Stimulated activated CD8-positive, alpha-beta memory T cell treated with anti-CD3 and anti-CD28 coated beads, Interleukin-12 subunit alpha, Interleukin-12 subunit beta, amount 100 ng/mL, for 1 hour (primary cell): ENCODE measurements at regions not wholly inside any gene's neighbourhood (a gene's known extent, or its start where the extent isn't known, plus 50 kb on each side); places are given as distances from the start of the nearest gene placed in this dataset.

Experiments
- DNase-seq: peaks from one replicate; pipeline ENCODE4 v3.0.0-alpha.2; 2020; ENCODE audit warnings: low read depth

- DNase-seq = no peak
Observed at GRCh38 chr3:135865085-135865484, 100.4 kb upstream of the PPP2R3A start.

- DNase-seq = no peak
Observed at GRCh38 chr3:135865553-135865952, 100.0 kb upstream of the PPP2R3A start.

GRCh38 chr3:135867911-135868310 lies 97.6 kb upstream of the PPP2R3A start:
- DNase-seq = no peak

- DNase-seq = no peak
Observed at GRCh38 chr3:135868801-135869200, 96.7 kb upstream of the PPP2R3A start.

GRCh38 chr3:135869439-135870105 lies 96.0 kb upstream of the PPP2R3A start:
- DNase-seq = no peak

- DNase-seq = no peak
Observed at GRCh38 chr3:135871311-135871710, 94.2 kb upstream of the PPP2R3A start.

- DNase-seq = no peak
Observed at GRCh38 chr3:135874035-135874434, 91.5 kb upstream of the PPP2R3A start.

GRCh38 chr3:135878501-135878900 lies 87.0 kb upstream of the PPP2R3A start:
- DNase-seq = no peak

GRCh38 chr3:135885885-135886284 lies 79.6 kb upstream of the PPP2R3A start:
- DNase-seq = no peak

GRCh38 chr3:135887220-135887619 lies 78.3 kb upstream of the PPP2R3A start:
- DNase-seq = no peak

GRCh38 chr3:135889443-135889842 lies 76.1 kb upstream of the PPP2R3A start:
- no peak for DNase-seq

- no peak for DNase-seq
Observed at GRCh38 chr3:135891121-135891520, 74.4 kb upstream of the PPP2R3A start.

- peak; percentile 3 for DNase-seq
Observed at GRCh38 chr3:135895106-135895733, 70.3 kb upstream of the PPP2R3A start.

- no peak for DNase-seq
Observed at GRCh38 chr3:135895734-135896121, 69.8 kb upstream of the PPP2R3A start.

- no peak for DNase-seq
Observed at GRCh38 chr3:135896613-135897012, 68.9 kb upstream of the PPP2R3A start.

GRCh38 chr3:135897715-135898114 lies 67.8 kb upstream of the PPP2R3A start:
- DNase-seq = no peak

GRCh38 chr3:135898774-135899173 lies 66.8 kb upstream of the PPP2R3A start:
- no peak for DNase-seq

GRCh38 chr3:135905058-135905724 lies 60.3 kb upstream of the PPP2R3A start:
- no peak for DNase-seq

- DNase-seq = no peak
Observed at GRCh38 chr3:135907422-135908165, 57.9 kb upstream of the PPP2R3A start.

- DNase-seq = no peak
Observed at GRCh38 chr3:135908225-135908624, 57.3 kb upstream of the PPP2R3A start.

GRCh38 chr3:135908737-135909136 lies 56.8 kb upstream of the PPP2R3A start:
- DNase-seq = no peak

GRCh38 chr3:135911110-135911509 lies 54.4 kb upstream of the PPP2R3A start:
- no peak for DNase-seq

GRCh38 chr3:135915206-135915605 lies 50.3 kb upstream of the PPP2R3A start:
- DNase-seq = no peak
